ENCODE measurements at regions not wholly inside any gene's neighbourhood (a gene's known extent, or its start where the extent isn't known, plus 50 kb on each side); places are given as distances from the start of the nearest gene placed in this dataset.

DNA sequence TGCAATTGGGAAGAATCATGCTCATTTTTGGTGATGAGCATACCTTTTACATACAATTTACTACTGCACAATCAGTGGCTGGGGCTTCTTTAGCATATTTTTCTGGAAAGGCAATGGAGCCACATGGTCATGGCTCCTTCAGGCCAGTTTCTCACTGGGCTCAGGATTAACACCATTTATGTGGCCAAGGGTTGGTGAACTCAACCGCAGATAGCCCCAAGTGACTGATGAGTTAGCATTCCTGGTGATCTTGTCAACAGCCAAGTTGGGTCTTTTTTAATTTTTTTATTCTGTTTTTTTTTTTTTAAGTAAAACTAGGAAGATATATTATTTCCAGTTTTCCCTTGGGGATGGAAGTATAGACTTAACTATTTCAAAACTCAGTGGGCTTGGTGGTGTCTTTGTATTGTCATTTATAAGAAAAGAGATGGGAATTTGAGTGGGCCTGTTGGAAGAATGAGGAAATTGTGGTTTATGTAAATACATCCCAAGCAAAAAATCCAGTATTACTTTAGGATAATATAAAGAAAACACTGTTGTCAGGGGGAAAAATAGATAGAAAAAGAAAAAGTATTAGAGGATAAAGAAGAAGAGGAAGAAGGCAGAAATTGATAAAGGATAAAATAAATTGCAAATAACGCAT is 397.4 kb downstream of the MAFB start:
- no peak for DNase-seq (ENCODE audit: low read depth)
- TF ChIP-seq, protein P1, sequence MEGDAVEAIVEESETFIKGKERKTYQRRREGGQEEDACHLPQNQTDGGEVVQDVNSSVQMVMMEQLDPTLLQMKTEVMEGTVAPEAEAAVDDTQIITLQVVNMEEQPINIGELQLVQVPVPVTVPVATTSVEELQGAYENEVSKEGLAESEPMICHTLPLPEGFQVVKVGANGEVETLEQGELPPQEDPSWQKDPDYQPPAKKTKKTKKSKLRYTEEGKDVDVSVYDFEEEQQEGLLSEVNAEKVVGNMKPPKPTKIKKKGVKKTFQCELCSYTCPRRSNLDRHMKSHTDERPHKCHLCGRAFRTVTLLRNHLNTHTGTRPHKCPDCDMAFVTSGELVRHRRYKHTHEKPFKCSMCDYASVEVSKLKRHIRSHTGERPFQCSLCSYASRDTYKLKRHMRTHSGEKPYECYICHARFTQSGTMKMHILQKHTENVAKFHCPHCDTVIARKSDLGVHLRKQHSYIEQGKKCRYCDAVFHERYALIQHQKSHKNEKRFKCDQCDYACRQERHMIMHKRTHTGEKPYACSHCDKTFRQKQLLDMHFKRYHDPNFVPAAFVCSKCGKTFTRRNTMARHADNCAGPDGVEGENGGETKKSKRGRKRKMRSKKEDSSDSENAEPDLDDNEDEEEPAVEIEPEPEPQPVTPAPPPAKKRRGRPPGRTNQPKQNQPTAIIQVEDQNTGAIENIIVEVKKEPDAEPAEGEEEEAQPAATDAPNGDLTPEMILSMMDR (IDR thresholded peaks at IDR 0.05; ENCODE audit: insufficient read depth, low read depth, low read length, missing control alignments) = no peak
- H3K4me3 ChIP-seq (ENCODE audit: low read length) = no peak overlapping the region

DNA sequence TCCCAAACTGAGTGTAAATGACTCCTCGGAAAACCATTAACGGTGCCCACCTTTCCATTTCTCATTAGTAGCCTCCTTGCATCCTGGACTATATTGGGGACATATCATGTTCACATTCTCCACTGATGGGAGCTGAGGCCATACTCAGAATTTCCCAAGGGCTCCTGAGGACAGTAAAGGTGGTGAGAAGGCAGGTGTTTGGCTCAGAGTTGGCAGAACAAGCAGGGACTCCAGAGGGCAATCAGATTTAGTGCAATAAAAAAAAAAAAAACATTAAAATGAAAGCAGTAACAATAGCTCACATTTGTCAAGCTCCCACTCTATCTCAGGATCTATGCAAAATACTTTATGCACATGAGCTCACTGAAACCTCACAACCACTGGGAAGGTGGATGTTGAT is 401.4 kb downstream of the MAFB start:
- H3K4me3 ChIP-seq (ENCODE audit: low read length) = no peak overlapping the region
- DNase-seq (ENCODE audit: low read depth) = no peak
- TF ChIP-seq, protein P1 (IDR thresholded peaks at IDR 0.05; ENCODE audit: insufficient read depth, low read depth, low read length, missing control alignments) = no peak

DNA sequence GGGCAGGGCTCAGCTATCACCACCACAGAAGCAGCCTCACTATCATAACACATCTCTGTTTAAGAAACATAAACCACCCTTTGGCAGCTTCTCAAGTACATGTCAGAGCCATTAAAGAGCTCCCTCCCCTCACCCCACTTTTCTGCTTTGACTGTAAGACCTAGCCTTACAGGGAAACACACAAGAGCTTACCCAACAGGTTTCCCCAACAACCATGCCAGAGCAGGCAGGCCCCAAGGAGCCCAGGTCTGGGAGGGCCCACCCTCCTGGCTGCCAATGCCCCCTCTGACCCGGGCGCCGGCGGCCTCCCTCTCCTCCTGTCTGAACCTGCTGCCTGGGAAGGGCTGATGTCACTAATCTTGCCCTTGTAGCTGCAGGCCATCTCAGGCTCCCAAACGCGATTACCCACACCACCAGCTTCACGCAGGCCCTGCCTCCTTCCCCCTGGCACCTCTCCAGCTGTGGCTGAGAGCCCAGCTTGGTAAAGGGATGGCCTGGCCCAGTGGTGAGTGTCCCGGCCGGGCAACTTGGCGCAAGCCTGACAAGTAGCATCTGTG is 402.0 kb downstream of the MAFB start:
- TF ChIP-seq, protein P1 (IDR thresholded peaks at IDR 0.05; ENCODE audit: insufficient read depth, low read depth, low read length, missing control alignments) = no peak
- DNase-seq (ENCODE audit: low read depth) = peak; percentile 97
- no peak overlapping the region for H3K4me3 ChIP-seq (ENCODE audit: low read length)

DNA sequence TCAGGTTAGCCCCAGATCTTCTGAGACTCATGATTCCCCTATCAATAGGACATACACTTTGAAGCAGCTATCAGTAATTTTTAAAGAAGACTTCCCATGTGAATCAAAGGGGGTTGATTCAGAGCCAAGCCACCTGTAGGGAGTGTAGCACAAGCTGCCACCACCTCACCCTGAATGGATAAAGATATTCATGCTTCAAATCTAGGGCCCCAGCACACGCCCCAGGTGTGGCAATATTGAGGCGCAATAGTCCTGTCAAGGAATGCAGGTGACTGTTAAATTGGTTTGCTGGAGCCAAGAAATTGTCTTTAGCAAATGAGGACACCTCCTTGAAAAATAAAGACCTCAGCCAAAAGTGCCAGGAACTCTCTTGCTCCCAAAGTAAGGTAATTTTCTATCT is 404.4 kb downstream of the MAFB start:
- peak; percentile 47 for DNase-seq (ENCODE audit: low read depth)
- TF ChIP-seq, protein P1 (IDR thresholded peaks at IDR 0.05; ENCODE audit: insufficient read depth, low read depth, low read length, missing control alignments) = no peak
- H3K4me3 ChIP-seq (ENCODE audit: low read length) = no peak overlapping the region

DNA sequence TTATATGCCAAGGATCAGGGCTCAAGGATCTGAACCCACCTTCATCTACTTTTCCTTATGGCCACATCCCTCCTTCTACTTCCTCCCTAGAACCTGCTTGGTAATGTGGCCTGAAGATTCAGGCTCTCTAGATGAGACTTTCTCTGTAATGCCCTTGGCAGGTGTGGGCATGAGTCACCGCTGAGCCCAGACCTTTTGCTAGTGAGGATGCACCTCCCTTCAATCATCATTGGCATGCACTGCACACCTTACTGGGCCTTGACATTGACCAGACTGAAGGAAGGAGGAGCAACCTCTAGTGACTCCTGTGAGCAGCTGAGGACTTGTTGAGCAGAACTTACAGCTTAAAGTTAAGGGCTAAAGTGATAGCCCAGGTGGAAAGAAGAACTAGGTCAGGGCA is 405.3 kb downstream of the MAFB start:
- TF ChIP-seq, protein P1 (IDR thresholded peaks at IDR 0.05; ENCODE audit: insufficient read depth, low read depth, low read length, missing control alignments) = no peak
- DNase-seq (ENCODE audit: low read depth) = peak; percentile 77
- H3K4me3 ChIP-seq (ENCODE audit: low read length) = no peak overlapping the region

DNA sequence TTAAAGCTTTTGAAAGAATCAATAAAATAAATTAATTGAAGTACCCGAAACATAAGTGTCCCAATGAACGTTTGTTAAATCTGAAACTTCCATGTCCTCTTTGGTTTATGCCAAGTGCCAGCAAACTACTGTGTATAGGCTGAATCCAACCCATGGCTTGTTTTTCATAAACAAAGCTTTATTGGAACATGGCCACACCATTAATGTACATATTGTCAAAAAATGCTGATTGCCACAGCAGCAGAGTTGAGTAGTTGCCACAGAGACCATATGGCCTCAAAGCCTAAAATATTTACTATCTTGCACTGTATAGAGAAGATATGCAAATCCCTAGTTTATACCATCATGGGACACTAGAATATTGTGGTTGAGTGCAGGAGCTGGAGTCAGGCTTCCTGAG is 406.1 kb downstream of the MAFB start:
- no peak for DNase-seq (ENCODE audit: low read depth)
- H3K4me3 ChIP-seq (ENCODE audit: low read length) = no peak overlapping the region
- TF ChIP-seq, protein P1 (IDR thresholded peaks at IDR 0.05; ENCODE audit: insufficient read depth, low read depth, low read length, missing control alignments) = no peak

DNA sequence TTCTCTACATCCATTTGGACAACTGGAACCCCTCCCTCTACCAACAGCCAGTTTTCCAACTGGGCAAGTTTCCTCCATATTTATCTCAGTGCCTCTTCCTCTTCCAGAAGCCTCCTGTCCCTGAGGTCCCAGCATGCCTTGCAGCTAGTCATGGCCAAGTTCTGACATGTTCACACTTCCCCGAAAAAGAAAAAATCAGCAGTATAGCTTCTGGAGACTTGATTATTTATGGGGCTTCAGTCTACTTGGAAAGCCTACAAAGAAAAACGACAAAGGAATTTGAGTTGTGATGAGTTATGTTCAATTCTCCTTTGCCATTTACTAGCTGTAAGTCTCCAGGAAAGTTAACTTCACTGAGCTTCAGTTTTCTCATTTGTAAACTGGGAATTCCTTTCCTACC is 406.5 kb downstream of the MAFB start:
- no peak for DNase-seq (ENCODE audit: low read depth)
- TF ChIP-seq, protein P1 (IDR thresholded peaks at IDR 0.05; ENCODE audit: insufficient read depth, low read depth, low read length, missing control alignments) = no peak
- no peak overlapping the region for H3K4me3 ChIP-seq (ENCODE audit: low read length)

All from epithelial cell of esophagus (primary cell).